OCI-LY3 (cell line): ENCODE measurements at regions not wholly inside any gene's neighbourhood (a gene's known extent, or its start where the extent isn't known, plus 50 kb on each side); places are given as distances from the start of the nearest gene placed in this dataset.

Experiments used
- H2AFZ ChIP-seq: fragments of 200-600, 300-600 bp; shearing (Covaris generic); 2 replicates; pipeline ENCODE4 v1.6.0; 2014; ENCODE audit warnings: antibody characterized with exemption, low read depth, low read length
- H3K27ac ChIP-seq: fragments of 200-600, 300-600 bp; sonication (generic); 2 replicates; pipeline ENCODE4 v1.5.1; 2014; ENCODE audit warnings: mild to moderate bottlenecking, low read length, moderate library complexity, mixed read lengths
- H3K27me3 ChIP-seq: fragments of 200-600, 300-600 bp; sonication (generic); 2 replicates; pipeline ENCODE4 v1.6.1; 2014; ENCODE audit warnings: low read depth, low read length, mixed read lengths
- H3K36me3 ChIP-seq: fragments of 200-600, 300-600 bp; sonication (generic); replicated peaks from 2 replicates; pipeline ENCODE3; 2014; ENCODE audit warnings: low read depth, low read length, mixed read lengths
- H3K4me1 ChIP-seq: fragments of 300-600, 200-600 bp; sonication (generic); 2 replicates; pipeline ENCODE4 v1.6.1; 2014; ENCODE audit warnings: low read length, mixed read lengths
- H3K4me2 ChIP-seq: fragments of 200-600, 300-600 bp; sonication (generic); 2 replicates; pipeline ENCODE4 v1.6.1; 2014; ENCODE audit warnings: low read length, mixed read lengths
- H3K4me3 ChIP-seq: fragments of 300-600, 200-600 bp; sonication (generic); 2 replicates; pipeline ENCODE4 v1.5.1; 2014; ENCODE audit warnings: antibody characterized with exemption, mild to moderate bottlenecking, low read length, moderate library complexity
- H3K79me2 ChIP-seq: fragments of 300-600, 200-600 bp; shearing (Covaris generic); 2 replicates; pipeline ENCODE4 v1.6.1; 2014; ENCODE audit warnings: mild to moderate bottlenecking, low read length, mixed read lengths
- H3K9ac ChIP-seq: fragments of 300-600, 200-600 bp; shearing (Covaris generic); 2 replicates; pipeline ENCODE4 v1.6.0; 2014; ENCODE audit warnings: mild to moderate bottlenecking, low read length, moderate library complexity
- H3K9me3 ChIP-seq: fragments of 200-600, 300-600 bp; shearing (Covaris generic); 2 replicates; pipeline ENCODE4 v1.6.1; 2014; ENCODE audit warnings: low read length, mixed read lengths; ENCODE audit not compliant: insufficient read depth
- H4K20me1 ChIP-seq: fragments of 200-600, 300-600 bp; sonication (generic); 2 replicates; pipeline ENCODE4 v1.6.1; 2016; ENCODE audit warnings: low read length, mixed read lengths; ENCODE audit not compliant: insufficient read depth
- CTCF ChIP-seq: fragments of 200-600, 300-600 bp; sonication (generic); IDR thresholded peaks from 2 replicates; pipeline ENCODE4 v1.5.1; 2014; ENCODE audit warnings: antibody characterized with exemption, low read length, low read depth
- EZH2phosphoT487 ChIP-seq: fragments of 200-600 bp; shearing (Covaris generic); IDR thresholded peaks from 2 replicates; pipeline ENCODE4 v1.6.1; 2018; ENCODE audit warnings: antibody characterized with exemption, mixed run types, low read depth

DNA sequence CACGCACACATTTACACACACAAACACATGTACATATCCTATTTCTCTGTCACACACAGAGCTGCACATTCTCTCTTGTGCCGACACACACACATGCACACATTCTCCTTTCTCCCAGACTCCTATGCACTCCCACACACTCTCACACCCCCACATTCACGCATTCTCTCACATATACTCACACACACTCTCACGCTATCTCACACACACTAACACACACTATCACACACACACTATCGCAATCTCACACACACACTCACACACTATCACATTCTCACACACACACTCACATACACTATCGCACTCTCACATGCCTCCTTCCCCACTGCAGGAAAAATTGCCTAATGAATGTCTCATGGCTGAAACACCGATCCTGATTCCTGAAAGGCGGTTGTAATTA, 450.7 kb downstream of the AACS start:
- Histone ChIP-seq H2AFZ (no peak overlapping the region), H3K27me3 (no peaks in the 10 kb centered on the region), H3K79me2 (no peaks in the 10 kb centered on the region)

DNA sequence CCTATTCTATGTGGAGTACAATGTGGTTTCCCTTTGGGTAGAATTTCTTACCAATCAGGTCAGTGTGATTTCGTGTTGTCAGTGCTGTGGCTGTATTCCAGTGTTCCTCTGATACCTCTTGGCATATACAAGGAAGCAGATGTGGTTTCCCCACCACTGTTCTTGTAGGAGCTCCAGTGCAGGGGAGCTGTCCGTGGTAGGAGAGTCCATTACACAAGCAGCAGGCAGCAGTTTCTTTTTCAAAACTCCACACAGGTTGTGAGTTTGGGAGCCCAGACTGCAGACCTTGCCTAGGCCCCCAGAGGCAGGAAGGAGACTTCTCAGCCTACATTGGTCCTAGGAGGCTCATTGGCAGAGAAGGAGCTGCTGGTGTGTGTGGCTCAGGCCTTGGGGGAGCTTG, 452.8 kb downstream of the AACS start:
- Histone ChIP-seq H3K4me3 (no peak overlapping the region), H2AFZ (no peak overlapping the region), H4K20me1 (no peaks in the 10 kb centered on the region), H3K4me2 (no peak overlapping the region), H3K79me2 (no peaks in the 10 kb centered on the region), H3K9ac (no peak overlapping the region), H3K4me1 (no peaks in the 10 kb centered on the region), H3K9me3 (peaks cover 6% of the 10 kb centered on the region; the same call in 1 of the 2 replicates), H3K27me3 (no peaks in the 10 kb centered on the region), H3K36me3 (no peaks in the 10 kb centered on the region), H3K27ac (no peak overlapping the region)
- no peak for TF ChIP-seq EZH2phosphoT487
- TF ChIP-seq CTCF: no peak

More for the DNA sequence above, 450.7 kb downstream of the AACS start:
- H3K4me2 ChIP-seq: no peak overlapping the region
- no peaks in the 10 kb centered on the region for H3K9me3 ChIP-seq
- H3K9ac ChIP-seq: no peak overlapping the region
- no peaks in the 10 kb centered on the region for H4K20me1 ChIP-seq
- H3K27ac ChIP-seq: no peak overlapping the region
- TF ChIP-seq EZH2phosphoT487 (no peak), CTCF (no peak)
- peaks cover 10% of the 10 kb centered on the region for H3K4me1 ChIP-seq
- no peaks in the 10 kb centered on the region for H3K36me3 ChIP-seq
- H3K4me3 ChIP-seq: no peak overlapping the region

- Histone ChIP-seq H3K9me3 (peaks cover 6% of the 10 kb centered on the region; the same call in 1 of the 2 replicates), H4K20me1 (no peaks in the 10 kb centered on the region), H3K4me2 (no peak overlapping the region), H3K27me3 (no peaks in the 10 kb centered on the region), H2AFZ (no peak overlapping the region), H3K4me1 (no peaks in the 10 kb centered on the region), H3K9ac (no peak overlapping the region), H3K4me3 (no peak overlapping the region), H3K36me3 (no peaks in the 10 kb centered on the region), H3K79me2 (no peaks in the 10 kb centered on the region), H3K27ac (no peak overlapping the region)
- TF ChIP-seq CTCF (no peak), EZH2phosphoT487 (no peak)
Observed at GRCh38 chr12:125519026-125519651, 453.9 kb downstream of the AACS start.

DNA sequence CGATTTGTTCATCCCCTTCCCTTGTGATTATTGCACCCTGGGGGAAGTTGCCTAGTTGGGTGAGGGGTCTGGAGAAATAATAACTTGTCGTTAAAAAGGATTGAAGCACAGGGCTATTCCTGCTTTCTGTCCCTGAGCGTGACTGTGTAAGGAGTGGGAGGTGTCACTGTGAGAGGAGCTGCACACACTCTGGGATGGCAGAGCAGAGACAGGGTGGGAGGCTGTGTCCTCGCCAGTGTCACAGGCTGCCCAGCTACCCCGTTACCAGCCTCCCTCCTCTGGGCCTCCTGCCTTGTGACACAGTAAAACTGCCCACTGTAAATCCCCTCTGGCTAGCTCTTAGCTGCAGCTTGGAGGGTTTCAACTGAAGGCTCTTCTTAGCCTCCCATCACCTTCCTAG, 460.6 kb downstream of the AACS start:
- Histone ChIP-seq H4K20me1 (no peaks in the 10 kb centered on the region), H3K4me1 (no peaks in the 10 kb centered on the region), H2AFZ (no peak overlapping the region), H3K4me3 (no peak overlapping the region), H3K79me2 (no peaks in the 10 kb centered on the region), H3K27me3 (no peaks in the 10 kb centered on the region), H3K36me3 (no peaks in the 10 kb centered on the region), H3K27ac (no peak overlapping the region), H3K9me3 (peaks cover 6% of the 10 kb centered on the region; the same call in 1 of the 2 replicates), H3K9ac (no peak overlapping the region), H3K4me2 (no peak overlapping the region)
- TF ChIP-seq EZH2phosphoT487 (no peak), CTCF (no peak)
